GM12878 (cell line): ENCODE measurements at regions not wholly inside any gene's neighbourhood (a gene's known extent, or its start where the extent isn't known, plus 50 kb on each side); places are given as distances from the start of the nearest gene placed in this dataset.

Source experiments
- ATAC-seq: fragments of 200-7000 bp; cut with Tn5 transposase; 3 replicates; pipeline ENCODE4 v1.9.1; 2020; ENCODE audit warnings: mild to moderate bottlenecking, moderate library complexity
- BruUV-seq: library from RNA; stranded (reverse); fragments of 400-500 nt; replicated peaks from 2 replicates; lab custom pipeline; 2021; lab: Mats Ljungman, UMichigan
- CTCF ChIA-PET: fragments of 300-600 bp; sonication (Branson Sonifier 250); formaldehyde crosslinking; extraction: SDS; loops from one replicate; lab custom pipeline; 2021; ENCODE audit warnings: inconsistent platforms; lab: Yijun Ruan, JAX
- POLR2A ChIA-PET: fragments of 350-600 bp; formaldehyde crosslinking; extraction: SDS; loops from one replicate; lab custom pipeline; 2021; ENCODE audit warnings: inconsistent platforms; lab: Charles Lee
- RAD21 ChIA-PET: fragments of 300-600 bp; sonication (Branson Sonifier 250); formaldehyde crosslinking; loops from one replicate; lab custom pipeline; 2023; ENCODE audit warnings: antibody characterized with exemption; ENCODE audit not compliant: unreplicated experiment; lab: Charles Lee
- SMC1A ChIA-PET: fragments of 300-600 bp; sonication (Branson Sonifier 250); formaldehyde crosslinking; loops from one replicate; lab custom pipeline; 2023; ENCODE audit not compliant: unreplicated experiment, uncharacterized antibody; lab: Charles Lee
- DNase-seq: peaks from one replicate; pipeline ENCODE4 v3.0.0-alpha.2; 2011; ENCODE audit warnings: low read depth, low spot score
- FAIRE-seq: peaks from 3 replicates; lab custom pipeline; 2011; peaks lifted over from hg19 to GRCh38; lab: Jason Lieb, UNC
- H2AFZ ChIP-seq: 2 replicates; pipeline ENCODE4 v1.6.0; 2011; ENCODE audit warnings: low read depth, low read length, control low read depth; ENCODE audit not compliant: control insufficient read depth
- H3K27ac ChIP-seq: 2 replicates; pipeline ENCODE4 v1.5.1; 2011; ENCODE audit warnings: control low read depth; ENCODE audit not compliant: control insufficient read depth, insufficient read depth
- H3K27me3 ChIP-seq, 2 experiments: replicated peaks in 1 of 2; 2 replicates each; pipeline versions ENCODE4 v1.6.0 to v1.6.1; 2011; ENCODE audit warnings: low read length in 1 of 2; ENCODE audit not compliant: control insufficient read depth in 2 of 2, insufficient read depth in 2 of 2
- H3K36me3 ChIP-seq, 2 experiments: 2 replicates each; pipeline ENCODE4 v1.5.1; 2011; ENCODE audit warnings: low read length in 1 of 2; ENCODE audit not compliant: control insufficient read depth in 2 of 2, insufficient read depth in 2 of 2
- H3K4me1 ChIP-seq: 2 replicates; pipeline ENCODE4 v1.6.1; 2011; ENCODE audit warnings: mild to moderate bottlenecking, low read length, moderate library complexity, mixed read lengths; ENCODE audit not compliant: control insufficient read depth, insufficient read depth
- H3K4me2 ChIP-seq: 2 replicates; pipeline ENCODE4 v1.6.0; 2011; ENCODE audit warnings: control low read depth; ENCODE audit not compliant: control insufficient read depth, insufficient read depth
- H3K4me3 ChIP-seq: fragments of 200-600 bp; sonication (generic); 2 replicates; pipeline ENCODE4 v1.5.1; 2016
- H3K79me2 ChIP-seq: 2 replicates; pipeline ENCODE4 v1.6.0; 2011; ENCODE audit warnings: low read length; ENCODE audit not compliant: control insufficient read depth, insufficient read depth
- H3K9ac ChIP-seq: 2 replicates; pipeline ENCODE4 v1.8.0; 2011; ENCODE audit warnings: low read length, control low read depth, mixed read lengths; ENCODE audit not compliant: control insufficient read depth, insufficient read depth
- H3K9me3 ChIP-seq: replicated peaks from 3 replicates; pipeline ENCODE4 v1.5.1; 2011; ENCODE audit warnings: mild to moderate bottlenecking, low read length; ENCODE audit not compliant: control insufficient read depth, insufficient read depth
- H4K20me1 ChIP-seq: 2 replicates; pipeline ENCODE4 v1.6.0; 2011; ENCODE audit not compliant: control insufficient read depth, insufficient read depth
- KLF5 ChIP-seq: fragments of 450-650 bp; IDR thresholded peaks from 2 replicates; pipeline ENCODE4 v1.6.1; 2014; ENCODE audit warnings: mild to moderate bottlenecking; ENCODE audit not compliant: partially characterized antibody
- MTA2 ChIP-seq: fragments of 450-650 bp; IDR thresholded peaks from 2 replicates; pipeline ENCODE4 v1.6.1; 2016; ENCODE audit warnings: low read depth, mild to moderate bottlenecking, moderate library complexity
- YBX1 ChIP-seq: fragments of 450-650 bp; IDR thresholded peaks from 2 replicates; pipeline ENCODE4 v1.6.1; 2016; ENCODE audit warnings: antibody characterized with exemption
- WGBS: methylation state at CpG from one replicate; pipeline ENCODE4 v1.1.6; 2016; ENCODE audit warnings: low lambda C conversion rate; ENCODE audit not compliant: insufficient replicate concordance, insufficient coverage; ENCODE audit errors: missing lambda C conversion rate; 5-methylcytosine and 5-hydroxymethylcytosine counted together
- in situ Hi-C: fragments of 300-500 bp; cut with MboI; formaldehyde crosslinking; loops from 9 replicates; pipeline ENCODE4 v1.14.3; 2018; ENCODE audit warnings: mixed read lengths
- intact Hi-C: fragments of 100-400 bp; cut with micrococcal nuclease; formaldehyde crosslinking; loops from one replicate; pipeline ENCODE4 v1.14.2; 2022; ENCODE audit not compliant: unreplicated experiment
- TF ChIP-seq, protein P1 (sequence below): IDR thresholded peaks from 2 replicates; pipeline ENCODE4 v1.6.1; 2011; ENCODE audit warnings: mild to moderate bottlenecking, low read depth, low read length, moderate library complexity; ENCODE audit not compliant: insufficient replicate concordance
- TF ChIP-seq, protein P2 (sequence below): fragments of 450-650 bp; IDR thresholded peaks from 2 replicates; pipeline ENCODE4 v1.6.1; 2016; ENCODE audit warnings: mild to moderate bottlenecking

DNA sequence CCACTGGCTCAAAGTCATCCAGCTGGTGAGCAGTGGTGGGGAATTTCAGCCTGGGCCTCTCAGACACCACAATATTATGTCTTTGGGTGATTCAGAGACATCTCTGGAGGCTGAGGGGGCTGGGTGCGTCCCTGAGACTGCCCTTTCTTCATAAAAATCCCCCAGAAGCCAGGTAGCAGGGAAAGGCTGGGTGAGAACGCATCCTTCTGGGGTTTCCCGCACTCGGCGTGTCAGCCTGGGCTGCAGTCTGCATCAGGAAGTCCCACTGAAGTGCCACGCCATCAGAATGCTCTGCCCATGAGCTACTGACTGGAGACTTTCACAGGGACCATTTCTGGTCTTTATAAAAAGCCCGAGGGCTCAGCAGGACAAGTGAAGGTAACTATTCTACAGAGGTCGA is 148.8 kb upstream of the SLC6A11 start:
- 11% methylated on average over 8 of the region's 8 CpGs for WGBS
- no peak for FAIRE-seq

More for the DNA sequence above, 148.8 kb upstream of the SLC6A11 start:
- CTCF ChIA-PET: interaction anchor here (0.9 kb wide), 1 partner anchor 164 kb away, joined by 3 read pairs; no protein-coding TSS in a partner anchor
- intact Hi-C loops (no loop called here), in situ Hi-C loops (no loop called here)
- Histone ChIP-seq H2AFZ (no peak overlapping the region), H3K36me3 (no peaks in the 10 kb centered on the region), H3K27ac (no peak overlapping the region), H3K4me1 (no peaks in the 10 kb centered on the region), H3K9me3 (no peaks in the 10 kb centered on the region), H3K4me3 (no peak overlapping the region), H3K4me2 (no peak overlapping the region), H3K79me2 (no peaks in the 10 kb centered on the region), H4K20me1 (no peaks in the 10 kb centered on the region), H3K27me3 (no peaks in the 10 kb centered on the region; a peak in 1 of 4 replicates), H3K9ac (no peak overlapping the region)
- SMC1A ChIA-PET: no interaction called here
- peak; percentile 51; the same call in 2 of the 3 replicates for ATAC-seq
- TF ChIP-seq YBX1 (no peak), KLF5 (no peak), MTA2 (no peak)
- TF ChIP-seq, protein P1, sequence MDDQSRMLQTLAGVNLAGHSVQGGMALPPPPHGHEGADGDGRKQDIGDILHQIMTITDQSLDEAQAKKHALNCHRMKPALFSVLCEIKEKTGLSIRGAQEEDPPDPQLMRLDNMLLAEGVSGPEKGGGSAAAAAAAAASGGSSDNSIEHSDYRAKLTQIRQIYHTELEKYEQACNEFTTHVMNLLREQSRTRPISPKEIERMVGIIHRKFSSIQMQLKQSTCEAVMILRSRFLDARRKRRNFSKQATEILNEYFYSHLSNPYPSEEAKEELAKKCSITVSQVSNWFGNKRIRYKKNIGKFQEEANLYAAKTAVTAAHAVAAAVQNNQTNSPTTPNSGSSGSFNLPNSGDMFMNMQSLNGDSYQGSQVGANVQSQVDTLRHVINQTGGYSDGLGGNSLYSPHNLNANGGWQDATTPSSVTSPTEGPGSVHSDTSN: no peak
- TF ChIP-seq, protein P2, sequence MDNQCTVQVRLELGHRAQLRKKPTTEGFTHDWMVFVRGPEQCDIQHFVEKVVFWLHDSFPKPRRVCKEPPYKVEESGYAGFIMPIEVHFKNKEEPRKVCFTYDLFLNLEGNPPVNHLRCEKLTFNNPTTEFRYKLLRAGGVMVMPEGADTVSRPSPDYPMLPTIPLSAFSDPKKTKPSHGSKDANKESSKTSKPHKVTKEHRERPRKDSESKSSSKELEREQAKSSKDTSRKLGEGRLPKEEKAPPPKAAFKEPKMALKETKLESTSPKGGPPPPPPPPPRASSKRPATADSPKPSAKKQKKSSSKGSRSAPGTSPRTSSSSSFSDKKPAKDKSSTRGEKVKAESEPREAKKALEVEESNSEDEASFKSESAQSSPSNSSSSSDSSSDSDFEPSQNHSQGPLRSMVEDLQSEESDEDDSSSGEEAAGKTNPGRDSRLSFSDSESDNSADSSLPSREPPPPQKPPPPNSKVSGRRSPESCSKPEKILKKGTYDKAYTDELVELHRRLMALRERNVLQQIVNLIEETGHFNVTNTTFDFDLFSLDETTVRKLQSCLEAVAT: no peak
- RAD21 ChIA-PET: no interaction called here
- peak; percentile 17 for DNase-seq
- no TSS peak for BruUV-seq
- POLR2A ChIA-PET: no interaction called here
